22Rv1 (cell line): ENCODE measurements at regions not wholly inside any gene's neighbourhood (a gene's known extent, or its start where the extent isn't known, plus 50 kb on each side); places are given as distances from the start of the nearest gene placed in this dataset.
"Not testable (repeated sequence)": the region's sequence is repeated elsewhere in the genome, so short reads cannot be mapped to it uniquely, and the experiment has no call there.

Experiments used
- H3K27ac ChIP-seq: fragments of 450-650 bp; 2 replicates; pipeline ENCODE4 v1.5.1; 2017
- ZFX ChIP-seq: fragments of 450-650 bp; IDR thresholded peaks from 2 replicates; pipeline ENCODE4 v1.6.1; 2017; ENCODE audit warnings: antibody characterized with exemption, borderline replicate concordance
- TF ChIP-seq, protein P1 (sequence below): fragments of 450-650 bp; IDR thresholded peaks from 2 replicates; pipeline ENCODE4 v1.5.1; 2017; ENCODE audit warnings: mild to moderate bottlenecking

DNA sequence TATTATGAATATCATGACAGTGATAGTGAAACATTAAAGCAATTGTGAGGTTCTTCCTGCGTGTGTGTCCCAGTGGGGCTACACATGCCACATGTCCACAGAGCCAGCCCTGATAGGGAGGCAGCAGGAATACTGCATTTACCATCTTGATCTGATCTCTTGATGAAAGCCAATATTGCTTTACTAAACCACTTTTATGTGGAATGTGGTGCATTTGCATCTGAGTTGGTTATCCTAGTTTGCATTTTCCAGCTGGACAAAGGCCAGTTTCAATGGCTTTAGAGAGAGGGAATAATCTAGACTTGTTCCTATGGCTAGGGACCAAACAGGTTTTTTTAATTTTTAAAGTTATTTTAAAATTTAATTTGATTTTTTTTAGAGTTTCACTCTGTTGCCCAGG, 216.3 kb upstream of the FERMT1 start:
- H3K27ac ChIP-seq: no peak overlapping the region
- no peak for TF ChIP-seq ZFX
- TF ChIP-seq, protein P1, sequence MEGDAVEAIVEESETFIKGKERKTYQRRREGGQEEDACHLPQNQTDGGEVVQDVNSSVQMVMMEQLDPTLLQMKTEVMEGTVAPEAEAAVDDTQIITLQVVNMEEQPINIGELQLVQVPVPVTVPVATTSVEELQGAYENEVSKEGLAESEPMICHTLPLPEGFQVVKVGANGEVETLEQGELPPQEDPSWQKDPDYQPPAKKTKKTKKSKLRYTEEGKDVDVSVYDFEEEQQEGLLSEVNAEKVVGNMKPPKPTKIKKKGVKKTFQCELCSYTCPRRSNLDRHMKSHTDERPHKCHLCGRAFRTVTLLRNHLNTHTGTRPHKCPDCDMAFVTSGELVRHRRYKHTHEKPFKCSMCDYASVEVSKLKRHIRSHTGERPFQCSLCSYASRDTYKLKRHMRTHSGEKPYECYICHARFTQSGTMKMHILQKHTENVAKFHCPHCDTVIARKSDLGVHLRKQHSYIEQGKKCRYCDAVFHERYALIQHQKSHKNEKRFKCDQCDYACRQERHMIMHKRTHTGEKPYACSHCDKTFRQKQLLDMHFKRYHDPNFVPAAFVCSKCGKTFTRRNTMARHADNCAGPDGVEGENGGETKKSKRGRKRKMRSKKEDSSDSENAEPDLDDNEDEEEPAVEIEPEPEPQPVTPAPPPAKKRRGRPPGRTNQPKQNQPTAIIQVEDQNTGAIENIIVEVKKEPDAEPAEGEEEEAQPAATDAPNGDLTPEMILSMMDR: no peak

DNA sequence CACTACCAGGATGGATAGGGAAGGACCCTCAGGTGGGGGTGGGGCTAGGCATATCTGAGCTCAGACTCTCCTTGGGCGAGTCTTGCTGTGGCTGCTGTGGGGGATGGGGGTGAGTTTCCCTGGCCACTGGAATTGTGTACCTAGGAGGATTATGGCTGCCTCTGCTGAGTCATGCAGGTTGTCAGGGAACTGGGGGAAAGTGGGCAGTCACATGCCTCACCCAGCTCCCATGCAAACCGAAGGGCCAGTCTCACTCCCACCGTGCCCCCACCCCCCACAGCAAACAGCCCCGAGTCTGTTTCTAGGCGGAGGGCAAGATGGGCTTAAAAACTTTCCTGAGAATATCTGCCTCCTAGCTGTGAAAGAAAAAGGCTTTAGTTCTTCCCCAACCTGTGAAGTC, 210.3 kb upstream of the FERMT1 start:
- no peak overlapping the region for H3K27ac ChIP-seq
- no peak for TF ChIP-seq ZFX
- TF ChIP-seq, protein P1: no peak

DNA sequence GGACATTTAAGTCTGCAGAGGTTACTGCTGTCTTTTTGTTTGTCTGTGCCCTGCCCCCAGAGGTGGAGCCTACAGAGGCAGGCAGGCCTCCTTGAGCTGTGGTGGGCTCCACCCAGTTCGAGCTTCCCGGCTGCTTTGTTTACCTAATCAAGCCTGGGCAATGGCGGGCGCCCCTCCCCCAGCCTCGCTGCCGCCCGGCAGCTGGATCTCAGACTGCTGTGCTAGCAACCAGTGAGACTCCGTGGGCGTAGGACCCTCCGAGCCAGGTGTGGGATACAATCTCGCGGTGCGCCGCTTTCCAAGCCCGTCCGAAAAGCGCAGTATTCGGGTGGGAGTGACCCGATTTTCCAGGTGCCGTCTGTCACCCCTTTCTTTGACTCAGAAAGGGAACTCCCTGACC, 198.4 kb upstream of the FERMT1 start:
- not testable (repeated sequence) for H3K27ac ChIP-seq

DNA sequence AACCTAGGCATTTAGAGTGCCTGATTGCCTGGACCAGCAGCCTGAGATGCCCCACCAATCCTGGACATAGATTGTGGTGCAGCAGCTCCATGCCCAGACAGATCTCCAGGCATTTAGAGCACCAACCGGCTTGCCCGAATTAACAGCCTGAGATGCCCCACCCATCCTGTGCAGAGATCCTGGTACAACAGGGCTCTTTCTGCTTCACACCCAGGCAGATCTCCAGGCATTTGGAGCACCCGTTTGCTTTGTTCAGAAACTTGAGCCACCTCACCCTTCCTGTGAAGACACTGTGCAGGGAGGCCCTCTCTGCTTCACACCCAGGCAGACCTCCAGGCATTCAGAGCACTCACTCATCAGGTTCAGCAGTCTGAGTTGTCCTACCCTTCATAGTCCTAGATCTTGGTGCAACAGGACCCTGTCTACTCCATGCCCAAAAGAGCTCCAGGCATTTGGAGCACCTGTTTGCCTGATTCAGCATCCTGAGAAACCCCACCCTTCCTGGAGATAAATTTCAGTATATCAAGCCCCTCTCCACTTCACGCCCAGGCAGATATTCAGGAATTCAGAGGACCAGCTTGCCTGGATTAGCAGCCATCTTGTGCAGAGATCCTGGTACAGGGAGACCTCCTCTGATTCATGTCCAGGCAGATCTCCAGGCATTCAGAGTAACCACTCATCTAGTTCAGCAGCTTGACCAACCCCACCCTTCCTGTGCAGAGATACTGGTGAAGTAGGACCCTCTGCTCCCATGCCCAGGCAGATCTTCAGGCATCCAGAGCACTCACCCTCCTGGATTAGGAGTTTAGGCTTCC, 189.2 kb upstream of the FERMT1 start:
- no peak overlapping the region for H3K27ac ChIP-seq
- TF ChIP-seq, protein P1: no peak
- TF ChIP-seq ZFX: no peak

DNA sequence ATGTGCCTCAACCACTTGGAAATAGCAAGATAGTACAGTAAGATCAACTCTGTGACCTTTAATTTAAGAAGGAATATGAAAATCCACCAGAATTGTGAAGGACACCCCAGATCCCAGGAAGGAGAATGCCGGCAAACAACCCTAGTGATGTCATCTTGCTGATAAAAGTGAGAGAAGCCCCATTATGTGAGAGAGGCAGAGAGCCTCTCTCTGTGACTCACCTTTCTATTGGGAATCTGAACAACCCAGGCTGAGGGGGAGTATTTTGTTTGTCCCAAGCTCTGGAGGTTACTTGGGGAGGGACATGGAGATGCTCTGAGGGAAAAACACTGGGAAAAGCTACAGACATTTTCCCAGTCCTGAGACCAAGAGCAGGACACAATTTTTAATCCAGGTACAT, 188.3 kb upstream of the FERMT1 start:
- no peak overlapping the region for H3K27ac ChIP-seq
- TF ChIP-seq ZFX: no peak
- TF ChIP-seq, protein P1: no peak

DNA sequence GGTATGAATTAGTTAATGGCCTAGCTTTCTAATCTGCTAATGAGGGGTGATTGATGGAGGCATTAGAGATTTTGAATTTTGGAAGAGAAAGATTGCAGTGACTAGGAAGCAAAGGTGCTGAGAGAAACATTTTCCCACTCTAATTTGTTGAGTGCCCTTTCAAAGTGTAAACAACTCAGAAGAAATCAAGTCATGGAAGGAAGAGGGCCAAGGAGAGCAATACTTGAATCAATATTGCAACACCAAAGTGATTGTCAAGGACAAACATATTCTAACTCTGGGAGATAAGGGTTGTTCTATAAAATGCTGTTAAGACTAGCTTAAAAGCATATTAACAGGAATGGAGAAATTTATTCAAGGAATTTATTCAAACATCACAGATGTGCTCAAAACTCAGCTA, 182.7 kb upstream of the FERMT1 start:
- no peak for TF ChIP-seq ZFX
- TF ChIP-seq, protein P1: no peak
- no peak overlapping the region for H3K27ac ChIP-seq

DNA sequence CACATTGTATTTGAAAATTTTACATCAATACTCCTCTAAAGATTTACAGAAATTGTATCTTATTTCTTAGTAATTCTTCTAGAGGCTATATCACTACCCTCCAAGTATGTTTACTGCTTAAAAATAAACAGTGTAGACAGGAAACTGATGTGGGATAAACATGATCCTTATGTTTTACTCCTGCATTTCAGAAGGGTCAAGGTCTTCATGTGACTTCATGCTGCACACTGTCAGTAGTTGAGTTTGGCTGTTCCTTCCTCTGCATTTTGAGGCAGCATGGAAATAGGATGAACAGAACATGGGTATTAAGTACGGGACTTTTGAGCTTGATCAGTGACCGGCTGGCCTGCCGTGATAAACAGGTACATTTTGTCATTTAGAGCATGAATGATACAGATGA, 179.2 kb upstream of the FERMT1 start:
- TF ChIP-seq ZFX: no peak
- TF ChIP-seq, protein P1: no peak
- H3K27ac ChIP-seq: no peak overlapping the region

DNA sequence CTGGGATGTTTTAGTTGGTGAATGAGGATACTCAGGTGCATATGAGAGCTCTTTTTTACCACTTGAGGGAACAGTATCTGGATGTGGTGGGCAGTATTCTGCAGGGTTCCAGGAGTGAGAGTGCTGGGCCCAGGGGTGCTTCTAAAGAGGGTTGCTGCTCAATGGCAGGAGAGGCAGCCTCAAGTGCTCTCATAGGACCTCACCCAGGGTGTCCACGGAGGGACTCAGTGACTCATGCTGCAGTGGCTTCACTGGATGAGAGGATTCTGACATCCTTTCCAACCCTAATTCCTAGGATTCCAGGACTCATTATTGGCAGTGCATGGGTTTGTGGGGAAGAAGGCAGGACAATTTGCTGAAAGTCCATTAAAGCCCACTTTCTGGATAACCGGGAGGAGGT, 176.6 kb upstream of the FERMT1 start:
- TF ChIP-seq, protein P1: no peak
- TF ChIP-seq ZFX: no peak

More for the DNA sequence above, 176.6 kb upstream of the FERMT1 start:
- H3K27ac ChIP-seq: no peak overlapping the region
